Hepatocyte (in vitro differentiated cells): ENCODE measurements at regions not wholly inside any gene's neighbourhood (a gene's known extent, or its start where the extent isn't known, plus 50 kb on each side); places are given as distances from the start of the nearest gene placed in this dataset.
A peak's percentile ranks its signal among the peaks of the same experiment; 100 is the strongest.
"Not testable (repeated sequence)": the region's sequence is repeated elsewhere in the genome, so short reads cannot be mapped to it uniquely, and the experiment has no call there.

Source experiments
- DNase-seq: peaks from one replicate; pipeline ENCODE4 v3.0.0-alpha.2; 2016; ENCODE audit warnings: low spot score
- H2AFZ ChIP-seq: fragments of 200-600 bp; sonication (generic); 2 replicates; pipeline ENCODE4 v1.6.0; 2016; ENCODE audit warnings: antibody characterized with exemption, mild to moderate bottlenecking
- H3K27ac ChIP-seq: fragments of 200-600 bp; sonication (generic); 2 replicates; pipeline ENCODE4 v1.5.1; 2016; ENCODE audit warnings: mild to moderate bottlenecking
- H3K27me3 ChIP-seq: fragments of 200-600 bp; sonication (generic); 2 replicates; pipeline ENCODE4 v1.6.1; 2016
- H3K36me3 ChIP-seq: fragments of 200-600 bp; sonication (generic); replicated peaks from 2 replicates; pipeline ENCODE4 v1.5.1; 2016; ENCODE audit warnings: low read depth; ENCODE audit not compliant: insufficient read depth
- H3K4me1 ChIP-seq: fragments of 200-600 bp; sonication (generic); 2 replicates; pipeline ENCODE4 v1.5.1; 2016; ENCODE audit warnings: mild to moderate bottlenecking, moderate library complexity; ENCODE audit not compliant: insufficient read depth
- H3K4me2 ChIP-seq: fragments of 200-600 bp; sonication (generic); 2 replicates; pipeline ENCODE4 v1.6.0; 2016
- H3K4me3 ChIP-seq: fragments of 200-600 bp; sonication (generic); 2 replicates; pipeline ENCODE4 v1.5.1; 2016; ENCODE audit warnings: mild to moderate bottlenecking
- H3K79me2 ChIP-seq: fragments of 200-600 bp; sonication (generic); 2 replicates; pipeline ENCODE4 v1.6.0; 2017; ENCODE audit warnings: mild to moderate bottlenecking
- H3K9me2 ChIP-seq: fragments of 200-600 bp; sonication (generic); replicated peaks from 2 replicates; pipeline ENCODE4 v1.6.0; 2017; ENCODE audit warnings: mild to moderate bottlenecking; ENCODE audit not compliant: insufficient read depth
- H3K9me3 ChIP-seq: fragments of 200-600 bp; sonication (generic); 2 replicates; pipeline ENCODE4 v1.5.1; 2016; ENCODE audit warnings: low read depth, mild to moderate bottlenecking
- H4K20me1 ChIP-seq: fragments of 200-600 bp; sonication (generic); 2 replicates; pipeline ENCODE4 v1.6.0; 2016; ENCODE audit warnings: mild to moderate bottlenecking; ENCODE audit not compliant: insufficient read depth, poor library complexity, severe bottlenecking
- CTCF ChIP-seq: fragments of 200-600 bp; sonication (generic); IDR thresholded peaks from 2 replicates; pipeline ENCODE4 v1.5.1; 2016; ENCODE audit warnings: antibody characterized with exemption, mild to moderate bottlenecking; ENCODE audit not compliant: poor library complexity
- EZH2 ChIP-seq: fragments of 200-600 bp; sonication (generic); IDR thresholded peaks from 2 replicates; pipeline ENCODE4 v1.6.1; 2016; ENCODE audit warnings: antibody characterized with exemption, mild to moderate bottlenecking, borderline replicate concordance
- EZH2phosphoT487 ChIP-seq: fragments of 200-600 bp; sonication (generic); IDR thresholded peaks from one replicate; pipeline ENCODE4 v1.6.1; 2018; ENCODE audit warnings: antibody characterized with exemption, mild to moderate bottlenecking, low read depth, moderate library complexity; ENCODE audit not compliant: unreplicated experiment, severe bottlenecking
- WGBS: methylation state at CpG from one replicate; pipeline ENCODE4 v1.1.6; 2016; ENCODE audit warnings: low lambda C conversion rate; ENCODE audit errors: missing lambda C conversion rate; 5-methylcytosine and 5-hydroxymethylcytosine counted together

GRCh38 chr15:28459279-28459678 lies 73.5 kb downstream of the GOLGA8G start:
- 61% methylated on average over 1 of the region's 1 CpG for WGBS
- peak; percentile 1 for DNase-seq
- no peak overlapping the region for H2AFZ ChIP-seq
- no peaks in the 10 kb centered on the region for H3K4me1 ChIP-seq
- no peak overlapping the region for H3K4me2 ChIP-seq
- H3K27ac ChIP-seq, result no peak overlapping the region
- H3K9me3 ChIP-seq, result no peaks in the 10 kb centered on the region
- no peaks in the 10 kb centered on the region for H3K9me2 ChIP-seq
- TF ChIP-seq EZH2phosphoT487 (no peak), CTCF (no peak), EZH2 (no peak)
- H3K36me3 ChIP-seq, result no peaks in the 10 kb centered on the region
- H3K4me3 ChIP-seq, result no peak overlapping the region
- no peaks in the 10 kb centered on the region for H4K20me1 ChIP-seq
- H3K79me2 ChIP-seq, result no peaks in the 10 kb centered on the region
- H3K27me3 ChIP-seq, result peaks cover 3% of the 10 kb centered on the region

- WGBS, result 94% methylated on average over 32 of the region's 32 CpGs
- not testable (repeated sequence) for H3K9me3 ChIP-seq, H3K79me2 ChIP-seq, H3K27me3 ChIP-seq, H2AFZ ChIP-seq, H3K4me1 ChIP-seq, H4K20me1 ChIP-seq, H3K27ac ChIP-seq, H3K4me3 ChIP-seq, H3K36me3 ChIP-seq, H3K9me2 ChIP-seq, H3K4me2 ChIP-seq
- DNase-seq, result peak; percentile 13
These were observed 75.3 kb downstream of the GOLGA8G start for GRCh38 chr15:28457396-28457932.

- DNase-seq, result peak; percentile 10
- Histone ChIP-seq H3K36me3 (no peaks in the 10 kb centered on the region), H3K27ac (no peak overlapping the region), H3K27me3 (peaks cover 3% of the 10 kb centered on the region), H3K4me1 (no peaks in the 10 kb centered on the region), H2AFZ (no peak overlapping the region), H3K4me3 (no peak overlapping the region), H3K9me2 (no peaks in the 10 kb centered on the region), H3K4me2 (no peak overlapping the region), H3K79me2 (no peaks in the 10 kb centered on the region), H3K9me3 (no peaks in the 10 kb centered on the region), H4K20me1 (no peaks in the 10 kb centered on the region)
- TF ChIP-seq EZH2 (no peak), EZH2phosphoT487 (no peak), CTCF (no peak)
- 85% methylated on average over 24 of the region's 30 CpGs for WGBS
These were observed 76.0 kb downstream of the GOLGA8G start for GRCh38 chr15:28456476-28457395.

- WGBS, result 92% methylated on average over 23 of the region's 28 CpGs
- not testable (repeated sequence) for H3K9me3 ChIP-seq, H3K36me3 ChIP-seq, H3K27me3 ChIP-seq, H3K9me2 ChIP-seq, H3K4me1 ChIP-seq, H3K4me2 ChIP-seq, H2AFZ ChIP-seq, H3K27ac ChIP-seq, H3K79me2 ChIP-seq, H4K20me1 ChIP-seq, H3K4me3 ChIP-seq
- DNase-seq, result peak; percentile 3
These were observed 77.0 kb downstream of the GOLGA8G start for GRCh38 chr15:28455537-28456475.

GRCh38 chr15:28454751-28455220 lies 76.3 kb downstream of the GOLGA8F start:
- not testable (repeated sequence) for DNase-seq, H3K79me2 ChIP-seq, H3K9me3 ChIP-seq, H3K9me2 ChIP-seq, H4K20me1 ChIP-seq, H3K4me3 ChIP-seq, H2AFZ ChIP-seq, H3K36me3 ChIP-seq, H3K4me1 ChIP-seq, H3K27me3 ChIP-seq, H3K27ac ChIP-seq
- 56% methylated on average over 7 of the region's 43 CpGs for WGBS
- peak overlapping the region; percentile 67 for H3K4me2 ChIP-seq
